ENCODE measurements at regions not wholly inside any gene's neighbourhood (a gene's known extent, or its start where the extent isn't known, plus 50 kb on each side); places are given as distances from the start of the nearest gene placed in this dataset.

- TF ChIP-seq, protein P1, sequence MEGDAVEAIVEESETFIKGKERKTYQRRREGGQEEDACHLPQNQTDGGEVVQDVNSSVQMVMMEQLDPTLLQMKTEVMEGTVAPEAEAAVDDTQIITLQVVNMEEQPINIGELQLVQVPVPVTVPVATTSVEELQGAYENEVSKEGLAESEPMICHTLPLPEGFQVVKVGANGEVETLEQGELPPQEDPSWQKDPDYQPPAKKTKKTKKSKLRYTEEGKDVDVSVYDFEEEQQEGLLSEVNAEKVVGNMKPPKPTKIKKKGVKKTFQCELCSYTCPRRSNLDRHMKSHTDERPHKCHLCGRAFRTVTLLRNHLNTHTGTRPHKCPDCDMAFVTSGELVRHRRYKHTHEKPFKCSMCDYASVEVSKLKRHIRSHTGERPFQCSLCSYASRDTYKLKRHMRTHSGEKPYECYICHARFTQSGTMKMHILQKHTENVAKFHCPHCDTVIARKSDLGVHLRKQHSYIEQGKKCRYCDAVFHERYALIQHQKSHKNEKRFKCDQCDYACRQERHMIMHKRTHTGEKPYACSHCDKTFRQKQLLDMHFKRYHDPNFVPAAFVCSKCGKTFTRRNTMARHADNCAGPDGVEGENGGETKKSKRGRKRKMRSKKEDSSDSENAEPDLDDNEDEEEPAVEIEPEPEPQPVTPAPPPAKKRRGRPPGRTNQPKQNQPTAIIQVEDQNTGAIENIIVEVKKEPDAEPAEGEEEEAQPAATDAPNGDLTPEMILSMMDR (IDR thresholded peaks at IDR 0.05): no peak
- no peak for TF ChIP-seq ZFX (IDR thresholded peaks at IDR 0.05; ENCODE audit: borderline replicate concordance)
These were observed 175.9 kb downstream of the NR4A2 start for GRCh38 chr2:156156580-156156979.
